ENCODE measurements at regions not wholly inside any gene's neighbourhood (a gene's known extent, or its start where the extent isn't known, plus 50 kb on each side); places are given as distances from the start of the nearest gene placed in this dataset.

DNA sequence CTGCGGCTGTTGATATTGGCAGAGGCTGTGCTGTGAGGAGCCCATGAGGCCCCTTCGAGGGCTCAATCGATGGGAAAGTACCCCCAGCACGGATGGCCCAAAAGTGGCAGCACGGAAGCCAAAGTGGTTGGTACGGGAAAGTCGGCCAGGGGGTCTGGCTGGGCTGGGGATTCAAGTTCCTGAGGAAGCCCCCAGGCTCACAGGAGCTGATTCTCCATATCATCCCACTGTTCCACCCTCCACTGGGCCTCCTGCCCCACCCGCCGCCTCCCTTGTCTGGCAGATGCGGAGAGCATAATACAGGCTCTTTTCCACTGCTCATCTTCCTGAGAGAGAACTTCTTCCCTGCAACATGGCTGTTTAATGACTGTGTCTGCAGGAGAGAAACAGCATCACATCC, 217.8 kb upstream of the CST7 start:
- Histone ChIP-seq H3K9me3 (replicated peaks; ENCODE audit: low read length) (no peaks in the 10 kb centered on the region), H3K27me3 (ENCODE audit: control insufficient read depth, insufficient read depth, low read length) (peaks cover 3% of the 10 kb centered on the region), H3K4me1 (ENCODE audit: control insufficient read depth, insufficient read depth, low read length) (no peaks in the 10 kb centered on the region), H3K4me2 (ENCODE audit: low read length) (no peak overlapping the region), H3K36me3 (ENCODE audit: insufficient read depth, low read length) (no peaks in the 10 kb centered on the region), H3K9ac (ENCODE audit: low read depth, low read length) (no peak overlapping the region), H3K4me3 (ENCODE audit: low read length) (no peak overlapping the region)

DNA sequence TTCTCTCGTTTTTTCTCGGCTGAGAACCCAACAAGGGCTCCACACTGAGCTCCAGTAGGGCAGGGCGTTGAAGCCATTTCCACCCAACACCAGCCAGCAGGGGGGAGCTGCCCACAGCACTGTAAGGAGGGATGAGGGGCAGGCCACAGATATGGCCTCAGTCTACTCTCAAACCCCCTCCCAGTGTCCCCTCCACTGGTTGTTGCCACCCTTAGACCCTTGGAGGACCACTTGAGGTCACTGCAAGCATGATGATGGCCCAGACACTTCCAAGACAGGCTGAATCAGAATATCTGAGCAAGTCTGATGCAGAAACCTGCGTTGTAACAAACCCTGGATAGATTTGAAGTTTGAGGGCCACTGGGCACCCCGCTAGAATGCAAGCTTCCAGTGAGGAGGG, 217.0 kb upstream of the CST7 start:
- Histone ChIP-seq H3K4me3 (ENCODE audit: low read length) (no peak overlapping the region), H3K27me3 (ENCODE audit: control insufficient read depth, insufficient read depth, low read length) (peaks cover 3% of the 10 kb centered on the region), H3K9me3 (replicated peaks; ENCODE audit: low read length) (no peaks in the 10 kb centered on the region), H3K9ac (ENCODE audit: low read depth, low read length) (no peak overlapping the region), H3K4me2 (ENCODE audit: low read length) (no peak overlapping the region), H3K36me3 (ENCODE audit: insufficient read depth, low read length) (no peaks in the 10 kb centered on the region), H3K4me1 (ENCODE audit: control insufficient read depth, insufficient read depth, low read length) (no peaks in the 10 kb centered on the region)

DNA sequence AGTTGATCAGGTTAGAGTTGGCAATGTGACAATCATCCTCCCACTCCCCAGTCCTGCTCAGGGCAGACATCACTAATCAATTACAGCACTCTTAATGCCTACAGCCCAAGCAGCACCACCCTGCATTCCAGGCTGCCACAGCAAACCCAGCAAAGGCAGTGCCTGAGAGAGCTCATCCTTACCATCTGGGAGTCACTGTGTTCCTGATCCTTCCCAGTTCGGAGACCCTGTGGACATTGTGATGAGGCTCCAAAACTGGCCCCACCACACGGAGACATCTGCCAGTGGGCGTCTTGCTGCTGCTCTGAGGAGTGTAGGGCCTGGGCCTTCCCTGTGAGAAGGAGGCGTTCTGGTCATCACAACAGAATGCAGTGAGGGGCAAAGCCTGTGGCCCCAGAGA, 216.5 kb upstream of the CST7 start:
- Histone ChIP-seq H3K27me3 (ENCODE audit: control insufficient read depth, insufficient read depth, low read length) (peaks cover 3% of the 10 kb centered on the region), H3K4me1 (ENCODE audit: control insufficient read depth, insufficient read depth, low read length) (no peaks in the 10 kb centered on the region), H3K36me3 (ENCODE audit: insufficient read depth, low read length) (no peaks in the 10 kb centered on the region), H3K9ac (ENCODE audit: low read depth, low read length) (no peak overlapping the region), H3K4me3 (ENCODE audit: low read length) (no peak overlapping the region), H3K9me3 (replicated peaks; ENCODE audit: low read length) (no peaks in the 10 kb centered on the region), H3K4me2 (ENCODE audit: low read length) (no peak overlapping the region)

DNA sequence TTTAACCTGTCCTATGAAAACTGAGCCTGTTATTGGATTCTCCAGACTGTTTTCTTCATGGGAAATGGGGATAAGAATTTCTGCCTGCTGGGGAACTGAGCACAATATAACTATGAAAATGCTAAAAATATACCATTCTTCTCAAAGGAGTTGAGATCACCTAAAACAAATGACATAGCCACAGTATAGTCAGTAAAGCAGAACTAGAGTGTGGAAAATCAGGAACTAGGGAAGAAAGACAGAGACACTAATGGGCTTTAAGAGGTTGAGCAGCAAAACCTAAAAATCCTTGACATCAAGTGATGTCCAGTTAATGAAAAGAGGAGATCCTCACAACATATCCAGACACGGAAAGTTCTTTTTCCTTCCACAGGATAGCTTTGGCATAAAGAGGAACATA, 215.7 kb upstream of the CST7 start:
- H3K27me3 ChIP-seq (ENCODE audit: control insufficient read depth, insufficient read depth, low read length), result peaks cover 6% of the 10 kb centered on the region
- no peaks in the 10 kb centered on the region for H3K36me3 ChIP-seq (ENCODE audit: insufficient read depth, low read length)
- no peak overlapping the region for H3K9ac ChIP-seq (ENCODE audit: low read depth, low read length)
- H3K4me2 ChIP-seq (ENCODE audit: low read length), result no peak overlapping the region
- H3K4me3 ChIP-seq (ENCODE audit: low read length), result no peak overlapping the region
- H3K4me1 ChIP-seq (ENCODE audit: control insufficient read depth, insufficient read depth, low read length), result no peaks in the 10 kb centered on the region
- no peaks in the 10 kb centered on the region for H3K9me3 ChIP-seq (replicated peaks; ENCODE audit: low read length)

DNA sequence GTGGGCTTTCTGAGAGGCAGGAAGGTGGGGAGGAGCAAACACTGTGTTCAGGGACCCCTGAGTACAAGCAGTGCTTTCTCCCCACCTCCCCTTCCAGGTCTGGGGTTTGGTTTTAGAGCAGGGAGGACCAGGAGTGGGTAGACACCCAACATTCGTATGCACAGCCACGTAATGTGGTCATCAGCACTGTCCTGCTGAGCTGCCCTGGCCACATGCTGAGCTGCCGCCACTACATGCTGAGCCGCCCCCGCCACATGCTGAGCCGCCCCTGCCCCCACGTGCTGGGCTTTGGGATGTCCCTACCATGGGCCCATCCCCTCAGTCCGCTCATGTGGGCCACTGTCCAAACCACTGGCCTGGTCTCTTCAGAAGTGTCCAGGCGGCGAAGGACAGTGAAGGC, 214.9 kb upstream of the CST7 start:
- Histone ChIP-seq H3K4me1 (ENCODE audit: control insufficient read depth, insufficient read depth, low read length) (no peaks in the 10 kb centered on the region), H3K9me3 (replicated peaks; ENCODE audit: low read length) (no peaks in the 10 kb centered on the region), H3K36me3 (ENCODE audit: insufficient read depth, low read length) (no peaks in the 10 kb centered on the region), H3K27me3 (ENCODE audit: control insufficient read depth, insufficient read depth, low read length) (peaks cover 12% of the 10 kb centered on the region), H3K9ac (ENCODE audit: low read depth, low read length) (no peak overlapping the region), H3K4me2 (ENCODE audit: low read length) (no peak overlapping the region), H3K4me3 (ENCODE audit: low read length) (no peak overlapping the region)

DNA sequence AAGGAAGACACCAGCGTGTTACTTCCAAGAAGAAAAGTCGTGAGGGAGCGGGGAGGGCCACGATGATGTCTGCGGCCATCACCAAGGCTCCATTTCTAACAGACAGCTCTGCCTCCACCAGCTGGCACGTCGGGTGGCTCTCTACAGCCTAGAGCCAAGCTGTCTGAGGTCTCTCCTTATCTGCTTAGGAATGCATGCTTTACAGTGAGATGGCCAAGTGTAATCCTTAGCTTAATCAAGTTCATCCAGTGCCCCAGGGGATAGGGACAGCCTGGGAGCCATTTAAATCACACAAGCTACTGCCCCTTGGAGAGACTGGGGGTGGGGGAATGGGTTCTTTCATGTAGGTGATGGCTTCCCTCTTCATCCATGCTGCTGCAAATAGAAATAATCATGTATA, 213.8 kb upstream of the CST7 start:
- Histone ChIP-seq H3K4me2 (ENCODE audit: low read length) (no peak overlapping the region), H3K4me1 (ENCODE audit: control insufficient read depth, insufficient read depth, low read length) (no peaks in the 10 kb centered on the region), H3K9ac (ENCODE audit: low read depth, low read length) (no peak overlapping the region), H3K4me3 (ENCODE audit: low read length) (no peak overlapping the region), H3K9me3 (replicated peaks; ENCODE audit: low read length) (no peaks in the 10 kb centered on the region), H3K36me3 (ENCODE audit: insufficient read depth, low read length) (no peaks in the 10 kb centered on the region), H3K27me3 (ENCODE audit: control insufficient read depth, insufficient read depth, low read length) (peaks cover 12% of the 10 kb centered on the region)

DNA sequence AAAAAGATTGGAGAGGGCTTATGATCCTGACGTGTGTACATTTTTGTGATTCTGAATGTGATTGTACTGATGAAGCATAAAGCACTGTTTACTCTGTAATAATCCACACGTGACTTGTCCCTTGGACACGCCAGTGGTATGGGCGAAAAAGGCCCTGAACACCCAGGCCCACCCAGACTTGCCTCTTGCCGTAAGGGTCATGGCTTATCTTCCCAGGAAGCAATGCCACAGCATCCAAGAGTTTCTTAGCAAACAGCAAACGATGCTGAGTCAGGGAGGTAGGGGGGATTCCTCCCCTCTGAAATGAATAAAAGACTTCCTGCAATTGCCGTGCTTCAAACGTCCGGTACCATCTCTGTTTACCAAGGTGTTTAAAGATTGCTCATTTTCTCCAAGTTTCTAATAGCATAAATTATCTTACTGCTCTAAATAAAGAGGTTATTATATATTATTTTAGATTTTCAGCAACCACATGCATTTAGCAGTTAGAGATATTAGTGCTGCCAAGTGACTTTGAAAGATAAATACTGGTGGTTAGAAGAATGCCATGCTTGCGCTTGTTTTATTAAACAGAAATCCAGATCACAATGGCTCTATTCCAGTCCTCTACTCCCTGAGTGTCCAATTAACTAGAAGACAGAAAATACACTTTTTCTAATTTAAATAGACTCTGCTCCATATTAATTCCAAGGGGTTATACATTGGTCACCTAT, 212.8 kb upstream of the CST7 start:
- Histone ChIP-seq H3K9me3 (replicated peaks; ENCODE audit: low read length) (no peaks in the 10 kb centered on the region), H3K9ac (ENCODE audit: low read depth, low read length) (no peak overlapping the region), H3K4me3 (ENCODE audit: low read length) (no peak overlapping the region)

DNA sequence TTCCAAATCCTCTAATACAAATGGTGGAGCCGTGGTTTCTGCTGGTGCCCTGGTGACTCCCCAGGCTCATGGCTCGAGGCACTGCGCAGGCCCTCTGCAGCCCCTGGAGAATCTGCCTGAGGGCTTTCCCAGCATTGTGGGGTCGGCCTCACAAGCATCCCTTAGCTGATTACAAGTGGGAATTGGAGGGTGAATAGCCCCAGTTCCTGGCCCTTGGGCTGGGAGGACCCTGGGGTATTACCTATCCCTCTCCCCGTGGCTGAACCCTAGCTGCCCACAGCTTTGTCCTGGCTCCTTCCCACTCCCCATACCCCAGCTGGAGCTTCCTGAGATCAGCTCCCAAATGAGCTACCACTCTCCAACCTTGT, 212.2 kb upstream of the CST7 start:
- Histone ChIP-seq H3K9me3 (replicated peaks; ENCODE audit: low read length) (no peaks in the 10 kb centered on the region), H3K4me2 (ENCODE audit: low read length) (no peak overlapping the region), H3K9ac (ENCODE audit: low read depth, low read length) (no peak overlapping the region), H3K36me3 (ENCODE audit: insufficient read depth, low read length) (no peaks in the 10 kb centered on the region), H3K4me1 (ENCODE audit: control insufficient read depth, insufficient read depth, low read length) (no peaks in the 10 kb centered on the region), H3K27me3 (ENCODE audit: control insufficient read depth, insufficient read depth, low read length) (peaks cover 10% of the 10 kb centered on the region), H3K4me3 (ENCODE audit: low read length) (no peak overlapping the region)

More for the DNA sequence above, 212.8 kb upstream of the CST7 start:
- peaks cover 12% of the 10 kb centered on the region for H3K27me3 ChIP-seq (ENCODE audit: control insufficient read depth, insufficient read depth, low read length)
- no peak overlapping the region for H3K4me2 ChIP-seq (ENCODE audit: low read length)
- no peaks in the 10 kb centered on the region for H3K4me1 ChIP-seq (ENCODE audit: control insufficient read depth, insufficient read depth, low read length)
- H3K36me3 ChIP-seq (ENCODE audit: insufficient read depth, low read length), result no peaks in the 10 kb centered on the region

DNA sequence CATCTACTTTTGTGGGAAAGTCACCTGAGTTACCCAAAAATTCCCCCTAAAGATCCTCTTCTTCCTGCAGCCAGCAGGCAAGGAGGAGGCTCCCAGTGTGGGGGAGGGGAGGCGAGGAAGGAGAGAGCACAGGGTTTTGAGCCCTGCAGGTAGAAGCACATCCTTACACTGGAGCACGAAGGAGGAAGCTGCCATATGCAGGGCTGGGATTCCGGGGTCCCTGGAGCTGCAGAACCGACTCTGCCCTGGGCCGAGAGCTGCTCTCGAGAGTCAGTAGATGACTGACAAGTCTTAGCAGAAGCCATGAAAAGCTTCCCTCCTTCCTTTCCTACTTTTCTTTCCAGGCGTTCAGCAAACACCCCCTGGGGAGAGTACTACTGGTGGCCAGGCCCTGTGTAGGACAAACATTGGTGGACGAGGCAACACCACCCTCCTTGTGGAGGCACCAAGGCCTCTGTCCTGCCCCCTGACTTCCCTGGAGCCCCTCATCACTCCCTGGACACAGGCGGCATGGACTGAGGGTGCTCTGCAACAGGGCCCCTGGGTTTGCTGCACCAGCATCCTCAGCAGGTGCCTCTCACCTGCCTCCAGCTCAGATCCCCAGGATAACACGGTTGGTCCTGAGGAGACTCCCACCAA, 211.7 kb upstream of the CST7 start:
- Histone ChIP-seq H3K4me1 (ENCODE audit: control insufficient read depth, insufficient read depth, low read length) (no peaks in the 10 kb centered on the region), H3K4me3 (ENCODE audit: low read length) (no peak overlapping the region), H3K9ac (ENCODE audit: low read depth, low read length) (no peak overlapping the region), H3K9me3 (replicated peaks; ENCODE audit: low read length) (no peaks in the 10 kb centered on the region), H3K36me3 (ENCODE audit: insufficient read depth, low read length) (no peaks in the 10 kb centered on the region), H3K27me3 (ENCODE audit: control insufficient read depth, insufficient read depth, low read length) (peaks cover 9% of the 10 kb centered on the region), H3K4me2 (ENCODE audit: low read length) (no peak overlapping the region)

DNA sequence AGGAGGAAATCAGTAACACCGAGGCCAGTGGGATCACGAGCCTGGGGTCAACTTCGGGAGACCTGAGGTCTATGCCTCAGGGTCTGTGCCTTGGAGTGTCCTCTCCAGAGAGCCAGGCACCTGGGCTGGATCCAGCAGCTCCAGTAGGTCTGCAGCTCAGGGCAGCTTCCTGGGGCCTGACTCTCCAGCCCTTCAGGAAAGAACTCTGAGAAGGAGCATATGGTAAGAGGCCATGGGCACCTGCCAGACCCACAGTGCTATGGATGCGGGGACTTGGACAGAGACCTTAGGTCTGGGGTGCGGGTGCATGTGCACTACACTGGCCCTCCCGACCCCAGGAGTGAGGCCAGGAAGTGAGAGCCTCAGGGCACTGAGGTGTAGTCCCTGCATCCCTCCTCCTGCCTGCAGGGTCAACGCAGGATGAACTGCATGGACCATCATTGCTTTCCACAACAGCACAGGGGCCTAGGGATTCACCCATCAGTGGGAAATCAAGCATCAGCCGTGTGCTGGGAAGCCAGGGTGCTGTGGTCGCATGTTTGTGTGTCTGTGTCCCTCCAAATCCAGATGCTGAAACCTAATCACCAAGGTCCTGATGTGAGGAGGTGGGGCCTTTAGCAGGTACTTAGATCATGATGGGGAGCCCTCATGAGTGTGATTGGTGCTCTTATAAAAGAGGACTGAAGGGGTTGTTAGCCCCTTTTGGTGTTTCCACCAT, 210.9 kb upstream of the CST7 start:
- H3K9ac ChIP-seq (ENCODE audit: low read depth, low read length), result no peak overlapping the region
- no peaks in the 10 kb centered on the region for H3K36me3 ChIP-seq (ENCODE audit: insufficient read depth, low read length)
- no peak overlapping the region for H3K4me2 ChIP-seq (ENCODE audit: low read length)
- H3K27me3 ChIP-seq (ENCODE audit: control insufficient read depth, insufficient read depth, low read length), result peaks cover 9% of the 10 kb centered on the region
- no peak overlapping the region for H3K4me3 ChIP-seq (ENCODE audit: low read length)
- H3K4me1 ChIP-seq (ENCODE audit: control insufficient read depth, insufficient read depth, low read length), result no peaks in the 10 kb centered on the region
- H3K9me3 ChIP-seq (replicated peaks; ENCODE audit: low read length), result no peaks in the 10 kb centered on the region

DNA sequence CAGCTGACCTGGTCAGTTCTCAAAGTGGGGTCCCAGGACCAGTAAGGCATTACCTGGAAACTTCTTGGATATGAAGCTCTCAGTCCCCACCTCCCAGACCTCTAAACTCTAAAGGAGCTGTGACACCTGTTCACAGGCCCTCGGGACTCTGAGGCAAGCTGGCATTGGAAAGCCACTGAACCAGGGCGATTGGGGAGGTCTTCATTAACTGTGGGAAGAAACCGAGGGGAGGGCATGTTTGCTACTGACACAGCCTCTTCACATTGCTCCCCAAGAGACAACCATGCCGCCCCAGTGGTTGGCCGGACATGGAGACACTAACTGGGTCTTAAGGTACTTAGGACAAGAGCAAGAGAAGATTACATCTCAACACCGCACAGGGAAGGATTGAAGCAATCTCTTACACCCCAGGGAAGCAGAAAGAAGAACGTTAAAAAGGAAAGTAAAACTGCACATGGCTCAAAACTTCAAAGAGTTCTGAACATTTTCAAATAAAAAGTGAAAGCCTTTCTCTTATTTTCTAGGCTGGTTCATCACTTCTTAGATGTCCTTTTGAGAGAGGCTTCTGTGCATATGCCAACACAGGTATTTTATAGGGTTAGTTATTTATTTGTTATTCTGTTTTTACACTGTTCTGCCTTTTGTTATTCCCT, 210.0 kb upstream of the CST7 start:
- H3K4me2 ChIP-seq (ENCODE audit: low read length), result no peak overlapping the region
- no peaks in the 10 kb centered on the region for H3K4me1 ChIP-seq (ENCODE audit: control insufficient read depth, insufficient read depth, low read length)
- H3K27me3 ChIP-seq (ENCODE audit: control insufficient read depth, insufficient read depth, low read length), result peaks cover 14% of the 10 kb centered on the region
- no peaks in the 10 kb centered on the region for H3K9me3 ChIP-seq (replicated peaks; ENCODE audit: low read length)
- H3K36me3 ChIP-seq (ENCODE audit: insufficient read depth, low read length), result no peaks in the 10 kb centered on the region
- no peak overlapping the region for H3K9ac ChIP-seq (ENCODE audit: low read depth, low read length)
- no peak overlapping the region for H3K4me3 ChIP-seq (ENCODE audit: low read length)

Data from skeletal muscle satellite cell (primary cell).